ENCODE measurements at regions not wholly inside any gene's neighbourhood (a gene's known extent, or its start where the extent isn't known, plus 50 kb on each side); places are given as distances from the start of the nearest gene placed in this dataset.
"Not testable (repeated sequence)": the region's sequence is repeated elsewhere in the genome, so short reads cannot be mapped to it uniquely, and the experiment has no call there.

- FAIRE-seq (no peak), DNase-seq (ENCODE audit: extremely low spot score, insufficient read length, low read depth) (no peak)
These were observed 68.4 kb upstream of the EDEM3 start for GRCh38 chr1:184823080-184823479.

- no peak for DNase-seq (ENCODE audit: extremely low spot score, insufficient read length, low read depth)
These were observed 67.6 kb upstream of the EDEM3 start for GRCh38 chr1:184822267-184822666.

GRCh38 chr1:184821658-184822057 is 67.0 kb upstream of the EDEM3 start:
- no peak for FAIRE-seq
- DNase-seq (ENCODE audit: extremely low spot score, insufficient read length, low read depth), result no peak

More at GRCh38 chr1:184822267-184822666, 67.6 kb upstream of the EDEM3 start:
- FAIRE-seq, result no peak

GRCh38 chr1:184820956-184821355 is 66.3 kb upstream of the EDEM3 start:
- DNase-seq (ENCODE audit: extremely low spot score, insufficient read length, low read depth) (no peak), FAIRE-seq (no peak)

- FAIRE-seq (no peak), DNase-seq (ENCODE audit: extremely low spot score, insufficient read length, low read depth) (no peak)
These were observed 65.6 kb upstream of the EDEM3 start for GRCh38 chr1:184820218-184820750.

- no peak for DNase-seq (ENCODE audit: extremely low spot score, insufficient read length, low read depth)
- no peak for FAIRE-seq
These were observed 64.0 kb upstream of the EDEM3 start for GRCh38 chr1:184818646-184819045.

GRCh38 chr1:184817003-184817402 is 62.3 kb upstream of the EDEM3 start:
- not testable (repeated sequence) for FAIRE-seq; DNase-seq (ENCODE audit: extremely low spot score, insufficient read length, low read depth)

- DNase-seq (ENCODE audit: extremely low spot score, insufficient read length, low read depth) (no peak), FAIRE-seq (no peak)
These were observed 59.0 kb upstream of the EDEM3 start for GRCh38 chr1:184813528-184814089.

GRCh38 chr1:184811439-184812111 is 56.9 kb upstream of the EDEM3 start:
- DNase-seq (ENCODE audit: extremely low spot score, insufficient read length, low read depth), result no peak
- FAIRE-seq, result no peak

- DNase-seq (ENCODE audit: extremely low spot score, insufficient read length, low read depth), result no peak
These were observed 56.2 kb upstream of the EDEM3 start for GRCh38 chr1:184810735-184811343.

GRCh38 chr1:184806296-184806721 is 51.7 kb upstream of the EDEM3 start:
- FAIRE-seq (no peak), DNase-seq (ENCODE audit: extremely low spot score, insufficient read length, low read depth) (no peak)

More at GRCh38 chr1:184810735-184811343, 56.2 kb upstream of the EDEM3 start:
- no peak for FAIRE-seq

GRCh38 chr1:184805667-184806295 is 51.1 kb upstream of the EDEM3 start:
- FAIRE-seq (peak; percentile 88), DNase-seq (ENCODE audit: extremely low spot score, insufficient read length, low read depth) (peak; percentile 47)
